ENCODE measurements at regions not wholly inside any gene's neighbourhood (a gene's known extent, or its start where the extent isn't known, plus 50 kb on each side); places are given as distances from the start of the nearest gene placed in this dataset.

DNA sequence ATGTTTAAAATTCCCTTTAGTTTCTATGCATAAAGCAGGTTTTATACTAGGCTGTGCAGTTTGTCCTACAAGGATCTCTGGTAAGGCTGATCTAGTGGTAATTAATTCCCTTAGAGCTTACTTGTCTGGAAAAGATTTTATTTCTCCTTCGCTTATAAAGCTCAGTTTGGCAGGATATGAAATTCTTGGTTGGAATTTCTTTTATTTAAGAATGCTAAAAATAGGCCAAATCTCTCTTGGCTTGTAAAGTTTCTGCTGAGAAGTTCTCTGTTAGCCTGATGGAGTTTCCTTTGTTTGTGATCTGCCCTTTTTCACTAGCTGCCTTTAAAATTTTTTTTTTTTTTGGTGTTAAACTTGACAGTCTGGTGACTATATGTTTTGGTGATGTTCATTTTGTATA, 237.1 kb upstream of the TLE4 start:
- TF ChIP-seq, protein P1, sequence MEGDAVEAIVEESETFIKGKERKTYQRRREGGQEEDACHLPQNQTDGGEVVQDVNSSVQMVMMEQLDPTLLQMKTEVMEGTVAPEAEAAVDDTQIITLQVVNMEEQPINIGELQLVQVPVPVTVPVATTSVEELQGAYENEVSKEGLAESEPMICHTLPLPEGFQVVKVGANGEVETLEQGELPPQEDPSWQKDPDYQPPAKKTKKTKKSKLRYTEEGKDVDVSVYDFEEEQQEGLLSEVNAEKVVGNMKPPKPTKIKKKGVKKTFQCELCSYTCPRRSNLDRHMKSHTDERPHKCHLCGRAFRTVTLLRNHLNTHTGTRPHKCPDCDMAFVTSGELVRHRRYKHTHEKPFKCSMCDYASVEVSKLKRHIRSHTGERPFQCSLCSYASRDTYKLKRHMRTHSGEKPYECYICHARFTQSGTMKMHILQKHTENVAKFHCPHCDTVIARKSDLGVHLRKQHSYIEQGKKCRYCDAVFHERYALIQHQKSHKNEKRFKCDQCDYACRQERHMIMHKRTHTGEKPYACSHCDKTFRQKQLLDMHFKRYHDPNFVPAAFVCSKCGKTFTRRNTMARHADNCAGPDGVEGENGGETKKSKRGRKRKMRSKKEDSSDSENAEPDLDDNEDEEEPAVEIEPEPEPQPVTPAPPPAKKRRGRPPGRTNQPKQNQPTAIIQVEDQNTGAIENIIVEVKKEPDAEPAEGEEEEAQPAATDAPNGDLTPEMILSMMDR (IDR thresholded peaks at IDR 0.05; ENCODE audit: low read depth, low read length): no peak
- no peak overlapping the region for H3K4me3 ChIP-seq (ENCODE audit: low read depth, low read length)

DNA sequence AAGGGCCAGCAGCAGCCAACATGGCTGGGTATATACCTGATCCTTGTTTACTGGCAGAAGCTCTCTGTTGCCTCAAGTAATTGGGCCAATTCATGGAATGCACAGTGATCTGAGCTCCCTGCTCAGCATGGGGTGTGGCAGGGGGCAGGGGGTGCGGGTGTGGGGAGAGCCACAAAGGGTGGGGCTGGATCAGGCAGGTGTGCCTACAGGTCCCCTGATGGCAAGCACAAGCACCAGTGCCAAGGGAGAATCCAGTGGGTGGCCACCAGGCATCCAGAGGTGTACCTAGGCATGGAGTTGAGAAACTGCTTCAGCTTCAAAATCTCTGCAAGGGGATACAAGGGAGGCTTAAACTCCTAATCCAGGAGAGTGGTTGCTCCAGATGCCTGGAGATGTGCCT, 235.8 kb upstream of the TLE4 start:
- no peak overlapping the region for H3K4me3 ChIP-seq (ENCODE audit: low read depth, low read length)
- TF ChIP-seq, protein P1 (IDR thresholded peaks at IDR 0.05; ENCODE audit: low read depth, low read length): no peak

- no peak overlapping the region for H3K4me3 ChIP-seq (ENCODE audit: low read depth, low read length)
- TF ChIP-seq, protein P1 (IDR thresholded peaks at IDR 0.05; ENCODE audit: low read depth, low read length): no peak
Measured at GRCh38 chr9:79341561-79341960, 230.2 kb upstream of the TLE4 start.

DNA sequence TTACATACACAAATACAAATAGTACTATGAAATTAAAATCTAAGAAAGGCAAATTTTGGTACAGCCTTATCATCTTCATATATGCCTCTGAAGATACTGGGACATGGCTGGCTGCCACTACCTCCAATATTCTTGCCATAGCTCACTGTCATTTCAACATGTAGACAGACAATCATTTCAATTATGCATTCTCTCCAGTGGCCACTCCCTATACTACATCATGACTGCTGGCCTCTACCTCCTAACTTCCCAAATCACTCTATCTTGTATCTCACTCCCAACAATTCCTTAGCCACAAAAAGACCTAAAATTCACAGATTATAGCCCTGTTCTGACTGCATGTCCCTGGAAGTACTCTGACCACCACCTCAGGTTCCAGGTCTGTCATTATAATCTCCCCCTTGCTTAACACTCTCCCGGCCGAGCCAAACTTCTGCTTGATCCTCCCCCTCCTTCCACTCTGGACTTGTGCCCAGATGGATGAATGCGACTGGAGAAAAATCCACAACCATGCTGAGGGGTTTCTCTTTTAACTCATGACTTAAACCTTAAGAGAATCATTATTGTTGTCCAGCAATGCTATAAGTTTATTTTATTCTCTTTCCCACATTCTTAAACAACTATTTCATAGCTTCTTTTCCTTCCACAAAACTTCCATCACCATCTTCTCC, 225.3 kb upstream of the TLE4 start:
- no peak overlapping the region for H3K4me3 ChIP-seq (ENCODE audit: low read depth, low read length)
- TF ChIP-seq, protein P1 (IDR thresholded peaks at IDR 0.05; ENCODE audit: low read depth, low read length): no peak

DNA sequence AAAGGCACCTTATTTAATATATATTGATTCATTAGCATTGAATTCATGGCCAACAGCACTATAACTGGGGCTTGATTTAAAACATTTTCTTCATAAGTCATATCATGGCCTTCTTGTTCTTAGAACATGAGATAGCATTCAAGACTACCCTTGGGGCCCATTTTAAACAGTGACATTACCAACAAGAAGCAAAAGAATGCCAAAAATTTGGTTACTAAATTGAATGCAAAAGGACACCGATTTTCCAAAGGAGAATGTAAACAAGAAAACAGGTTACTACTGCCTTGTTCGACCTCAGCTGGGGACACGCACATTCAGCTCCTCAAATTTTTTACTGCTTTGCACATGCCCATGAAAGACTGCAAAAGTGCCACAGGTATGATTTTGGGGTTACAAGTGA, 219.4 kb upstream of the TLE4 start:
- TF ChIP-seq, protein P1 (IDR thresholded peaks at IDR 0.05; ENCODE audit: low read depth, low read length): no peak
- H3K4me3 ChIP-seq (ENCODE audit: low read depth, low read length): no peak overlapping the region

GRCh38 chr9:79353856-79354520, 217.8 kb upstream of the TLE4 start:
- no peak overlapping the region for H3K4me3 ChIP-seq (ENCODE audit: low read depth, low read length)
- TF ChIP-seq, protein P1 (IDR thresholded peaks at IDR 0.05; ENCODE audit: low read depth, low read length): no peak

DNA sequence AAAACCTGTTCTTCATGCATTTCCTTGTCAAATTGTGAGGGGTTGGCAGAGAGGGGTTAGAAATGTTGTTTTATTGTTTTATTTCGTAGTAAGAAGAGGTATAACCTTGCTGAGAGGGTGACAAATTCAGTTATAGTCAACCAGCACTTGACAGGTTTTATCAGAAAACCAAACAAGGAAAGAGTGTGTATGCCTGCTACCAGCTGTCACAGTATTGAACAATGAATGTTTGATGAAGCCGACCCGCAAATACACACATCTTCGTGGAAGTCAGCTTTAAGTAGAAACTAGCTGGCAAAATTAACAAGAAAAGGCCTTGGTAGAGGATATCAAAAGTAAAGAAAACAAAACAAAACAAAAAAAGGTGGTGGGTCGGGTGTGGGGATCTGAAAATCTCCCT, 214.6 kb upstream of the TLE4 start:
- TF ChIP-seq, protein P1 (IDR thresholded peaks at IDR 0.05; ENCODE audit: low read depth, low read length): no peak
- H3K4me3 ChIP-seq (ENCODE audit: low read depth, low read length): no peak overlapping the region
